ENCODE measurements at regions not wholly inside any gene's neighbourhood (a gene's known extent, or its start where the extent isn't known, plus 50 kb on each side); places are given as distances from the start of the nearest gene placed in this dataset.

DNA sequence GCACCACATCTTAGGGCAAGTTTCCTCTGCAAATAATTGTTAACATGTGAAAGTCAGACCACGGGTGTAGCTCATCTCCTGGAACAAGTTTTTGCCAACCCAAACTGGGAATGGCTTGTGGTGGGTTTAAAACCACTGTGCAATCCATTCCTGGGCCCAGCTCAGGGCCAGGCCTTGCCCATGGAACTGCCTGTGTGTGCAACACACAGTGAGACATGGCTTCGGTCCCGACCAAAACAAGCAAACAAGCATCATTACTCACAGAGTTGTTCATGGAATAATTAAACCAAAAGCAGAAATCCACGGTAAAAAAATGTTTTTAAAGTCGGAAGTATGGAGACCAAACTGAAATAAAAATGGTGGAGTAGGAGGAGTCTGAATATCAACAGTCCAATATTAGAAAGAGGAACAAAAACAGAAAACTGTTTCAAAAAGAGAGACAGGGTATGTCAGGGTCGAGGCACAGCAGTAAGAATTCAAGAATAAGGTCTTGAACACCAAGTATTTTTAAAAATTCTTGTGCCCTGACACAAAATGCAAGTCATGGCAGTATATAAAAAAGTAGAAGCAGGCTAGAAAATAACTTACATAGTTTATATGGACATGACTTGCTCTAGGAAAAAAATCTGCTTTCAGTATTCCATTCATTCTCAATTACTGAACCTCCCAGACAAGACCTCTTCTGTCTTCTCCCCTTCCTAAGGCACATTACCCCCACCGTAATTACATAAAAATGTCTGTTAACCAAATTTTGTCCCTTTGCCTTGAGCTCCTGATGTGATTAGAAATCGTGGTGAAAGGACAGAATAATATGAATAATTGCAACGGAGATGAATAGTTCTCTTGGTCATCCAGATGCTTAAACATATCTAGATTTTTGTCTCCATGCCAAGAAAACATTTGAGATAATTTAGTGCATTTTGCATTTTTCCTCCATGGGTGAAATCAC lies 88.4 kb downstream of the FAS start:
- TF ChIP-seq, protein P1, sequence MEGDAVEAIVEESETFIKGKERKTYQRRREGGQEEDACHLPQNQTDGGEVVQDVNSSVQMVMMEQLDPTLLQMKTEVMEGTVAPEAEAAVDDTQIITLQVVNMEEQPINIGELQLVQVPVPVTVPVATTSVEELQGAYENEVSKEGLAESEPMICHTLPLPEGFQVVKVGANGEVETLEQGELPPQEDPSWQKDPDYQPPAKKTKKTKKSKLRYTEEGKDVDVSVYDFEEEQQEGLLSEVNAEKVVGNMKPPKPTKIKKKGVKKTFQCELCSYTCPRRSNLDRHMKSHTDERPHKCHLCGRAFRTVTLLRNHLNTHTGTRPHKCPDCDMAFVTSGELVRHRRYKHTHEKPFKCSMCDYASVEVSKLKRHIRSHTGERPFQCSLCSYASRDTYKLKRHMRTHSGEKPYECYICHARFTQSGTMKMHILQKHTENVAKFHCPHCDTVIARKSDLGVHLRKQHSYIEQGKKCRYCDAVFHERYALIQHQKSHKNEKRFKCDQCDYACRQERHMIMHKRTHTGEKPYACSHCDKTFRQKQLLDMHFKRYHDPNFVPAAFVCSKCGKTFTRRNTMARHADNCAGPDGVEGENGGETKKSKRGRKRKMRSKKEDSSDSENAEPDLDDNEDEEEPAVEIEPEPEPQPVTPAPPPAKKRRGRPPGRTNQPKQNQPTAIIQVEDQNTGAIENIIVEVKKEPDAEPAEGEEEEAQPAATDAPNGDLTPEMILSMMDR (IDR thresholded peaks at IDR 0.05), result no peak
- TF ChIP-seq POLR2A (IDR thresholded peaks at IDR 0.05), result no peak
